ENCODE measurements at regions not wholly inside any gene's neighbourhood (a gene's known extent, or its start where the extent isn't known, plus 50 kb on each side); places are given as distances from the start of the nearest gene placed in this dataset.

DNA sequence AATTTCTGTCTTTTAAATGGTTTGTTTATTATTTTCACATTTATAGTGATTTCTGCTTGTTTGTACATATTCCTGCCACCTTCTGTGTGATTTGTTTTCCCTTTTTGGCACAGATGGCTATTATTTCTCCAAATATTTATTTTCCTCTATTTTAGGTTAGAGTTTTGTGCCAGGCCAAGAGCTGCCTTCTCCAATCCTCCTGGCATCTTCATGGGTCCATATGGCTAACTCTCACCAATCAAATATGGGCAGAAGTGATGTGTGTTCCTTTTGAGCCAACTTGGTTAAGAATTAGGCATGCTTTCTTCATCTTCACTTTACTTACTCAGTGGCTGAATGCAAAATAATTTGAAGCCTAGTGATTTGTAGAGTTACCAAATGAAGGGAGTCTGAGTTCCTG lies 697.1 kb upstream of the CELF4 start:
- TF ChIP-seq POLR2A (IDR thresholded peaks at IDR 0.05), result no peak
- TF ChIP-seq, protein P1, sequence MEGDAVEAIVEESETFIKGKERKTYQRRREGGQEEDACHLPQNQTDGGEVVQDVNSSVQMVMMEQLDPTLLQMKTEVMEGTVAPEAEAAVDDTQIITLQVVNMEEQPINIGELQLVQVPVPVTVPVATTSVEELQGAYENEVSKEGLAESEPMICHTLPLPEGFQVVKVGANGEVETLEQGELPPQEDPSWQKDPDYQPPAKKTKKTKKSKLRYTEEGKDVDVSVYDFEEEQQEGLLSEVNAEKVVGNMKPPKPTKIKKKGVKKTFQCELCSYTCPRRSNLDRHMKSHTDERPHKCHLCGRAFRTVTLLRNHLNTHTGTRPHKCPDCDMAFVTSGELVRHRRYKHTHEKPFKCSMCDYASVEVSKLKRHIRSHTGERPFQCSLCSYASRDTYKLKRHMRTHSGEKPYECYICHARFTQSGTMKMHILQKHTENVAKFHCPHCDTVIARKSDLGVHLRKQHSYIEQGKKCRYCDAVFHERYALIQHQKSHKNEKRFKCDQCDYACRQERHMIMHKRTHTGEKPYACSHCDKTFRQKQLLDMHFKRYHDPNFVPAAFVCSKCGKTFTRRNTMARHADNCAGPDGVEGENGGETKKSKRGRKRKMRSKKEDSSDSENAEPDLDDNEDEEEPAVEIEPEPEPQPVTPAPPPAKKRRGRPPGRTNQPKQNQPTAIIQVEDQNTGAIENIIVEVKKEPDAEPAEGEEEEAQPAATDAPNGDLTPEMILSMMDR (IDR thresholded peaks at IDR 0.05), result no peak
